A549 (cell line): ENCODE measurements at regions not wholly inside any gene's neighbourhood (a gene's known extent, or its start where the extent isn't known, plus 50 kb on each side); places are given as distances from the start of the nearest gene placed in this dataset.
"Not testable (repeated sequence)": the region's sequence is repeated elsewhere in the genome, so short reads cannot be mapped to it uniquely, and the experiment has no call there.

Experiments used
- ATAC-seq, 2 experiments: fragments of 200-7000 bp in 1 of 2; fragments of >200 bp in 1 of 2; cut with Nextera tagmentation in 1 of 2; cut with Tn5 transposase in 1 of 2; 3 replicates each; pipeline versions ENCODE4 v1.8.0 to v1.9.1; 2018 to 2020; ENCODE audit warnings: mild to moderate bottlenecking in 1 of 2, moderate library complexity in 1 of 2
- CTCF ChIA-PET: fragments of 300-600 bp; sonication (Branson Sonifier 250); formaldehyde crosslinking; extraction: SDS; loops from one replicate; lab custom pipeline; 2021; ENCODE audit warnings: antibody characterized with exemption, inconsistent platforms; lab: Yijun Ruan, JAX
- POLR2A ChIA-PET: fragments of 350-600 bp; formaldehyde crosslinking; extraction: SDS; loops from one replicate; lab custom pipeline; 2021; ENCODE audit warnings: antibody characterized with exemption, inconsistent platforms; lab: Yijun Ruan, JAX
- DNase-seq, 2 experiments: peaks; one replicate each; pipeline versions ENCODE4 v3.0.0 to v3.0.0-alpha.2; 2011 to 2016; ENCODE audit warnings: low read depth in 1 of 2, low spot score in 1 of 2
- FAIRE-seq: peaks from 2 replicates; lab custom pipeline; 2011; peaks lifted over from hg19 to GRCh38; lab: Jason Lieb, UNC
- H3K27ac ChIP-seq, 2 experiments: fragments of >200 bp; sonication (Bioruptor Twin); formaldehyde crosslinking; 3 replicates each; pipeline ENCODE4 v1.5.1; 2016 to 2017
- H3K4me1 ChIP-seq: fragments of >200 bp; sonication (Bioruptor Twin); formaldehyde crosslinking; 3 replicates; pipeline ENCODE4 v1.6.1; 2016
- H3K4me2 ChIP-seq: fragments of >200 bp; sonication (Bioruptor Twin); formaldehyde crosslinking; 3 replicates; pipeline ENCODE4 v1.6.1; 2016
- H3K4me3 ChIP-seq: fragments of >200 bp; sonication (Bioruptor Twin); formaldehyde crosslinking; 3 replicates; pipeline ENCODE4 v1.5.1; 2016
- H3K9me3 ChIP-seq: fragments of >200 bp; sonication (Bioruptor Twin); formaldehyde crosslinking; 3 replicates; pipeline ENCODE4 v1.6.1; 2016
- CBX2 ChIP-seq: fragments of 200-600 bp; sonication (generic); IDR thresholded peaks from 2 replicates; pipeline ENCODE4 v1.6.1; 2016; ENCODE audit warnings: low read depth, mild to moderate bottlenecking, borderline replicate concordance
- CBX8 ChIP-seq: fragments of 200-600 bp; sonication (generic); IDR thresholded peaks from 2 replicates; pipeline ENCODE4 v1.6.1; 2016
- CHD4 ChIP-seq: fragments of 200-600 bp; sonication (generic); IDR thresholded peaks from 2 replicates; pipeline ENCODE4 v1.6.1; 2016; ENCODE audit warnings: antibody characterized with exemption, mild to moderate bottlenecking, borderline replicate concordance
- EHF ChIP-seq: fragments of 250-450 bp; sonication (Bioruptor Pico); IDR thresholded peaks from 2 replicates; pipeline ENCODE4 v1.5.0; 2020; ENCODE audit warnings: mild to moderate bottlenecking
- EHMT2 ChIP-seq: fragments of 200-600 bp; sonication (generic); IDR thresholded peaks from 2 replicates; pipeline ENCODE4 v1.6.1; 2016; ENCODE audit warnings: antibody characterized with exemption, low read depth, mild to moderate bottlenecking, moderate library complexity
- EP300 ChIP-seq, 2 experiments: fragments of >200 bp; sonication (Bioruptor Twin); formaldehyde crosslinking; IDR thresholded peaks; 2 replicates in 1 of 2; 3 replicates in 1 of 2; pipeline ENCODE4 v1.6.1; 2016 to 2017
- ESRRA ChIP-seq: fragments of 150-350 bp; IDR thresholded peaks from 2 replicates; pipeline ENCODE4 v1.6.1; 2014; ENCODE audit warnings: mild to moderate bottlenecking, low read length, borderline replicate concordance
- FOSB ChIP-seq: fragments of 250-450 bp; sonication (Bioruptor Pico); IDR thresholded peaks from 2 replicates; pipeline ENCODE4 v1.5.0; 2020; ENCODE audit warnings: mild to moderate bottlenecking, moderate library complexity
- FOSL2 ChIP-seq, 2 experiments: fragments of 450-650 bp in 1 of 2; fragments of >200 bp in 1 of 2; sonication (Bioruptor Twin) in 1 of 2; formaldehyde crosslinking; IDR thresholded peaks; 2 replicates each; pipeline versions ENCODE4 v1.5.0 to v1.6.1; 2016 to 2020; ENCODE audit warnings: mild to moderate bottlenecking in 1 of 2, moderate library complexity in 1 of 2
- FOXS1 ChIP-seq: fragments of 250-450 bp; sonication (Bioruptor Pico); IDR thresholded peaks from 2 replicates; pipeline ENCODE4 v1.5.0; 2020; ENCODE audit warnings: mild to moderate bottlenecking, moderate library complexity
- GATA3 ChIP-seq: IDR thresholded peaks from 2 replicates; pipeline ENCODE4 v1.6.1; 2012; ENCODE audit warnings: borderline replicate concordance
- HDAC2 ChIP-seq: fragments of 200-600 bp; sonication (generic); IDR thresholded peaks from 2 replicates; pipeline ENCODE4 v1.6.1; 2016
- HOXA7 ChIP-seq: fragments of 250-450 bp; sonication (Bioruptor Pico); IDR thresholded peaks from 2 replicates; pipeline ENCODE4 v1.5.0; 2020; ENCODE audit warnings: mild to moderate bottlenecking, moderate library complexity
- KDM5A ChIP-seq: fragments of 200-600 bp; sonication (generic); IDR thresholded peaks from 2 replicates; pipeline ENCODE4 v1.6.1; 2016; ENCODE audit warnings: antibody characterized with exemption, mild to moderate bottlenecking
- MAFK ChIP-seq: fragments of 450-650 bp; IDR thresholded peaks from 2 replicates; pipeline ENCODE4 v1.6.1; 2014; ENCODE audit not compliant: partially characterized antibody
- NR3C1 ChIP-seq: fragments of >200 bp; sonication (Bioruptor Twin); formaldehyde crosslinking; IDR thresholded peaks from 3 replicates; pipeline ENCODE4 v1.6.1; 2017
- PHF8 ChIP-seq: fragments of 200-600 bp; sonication (generic); IDR thresholded peaks from 2 replicates; pipeline ENCODE4 v1.6.1; 2016; ENCODE audit warnings: low read depth, mild to moderate bottlenecking, antibody characterized with exemption, moderate library complexity, borderline replicate concordance
- POLR2A ChIP-seq: IDR thresholded peaks from 2 replicates; pipeline ENCODE4 v1.6.1; 2012; ENCODE audit warnings: mild to moderate bottlenecking, low read length
- RCOR1 ChIP-seq: fragments of 150-350 bp; IDR thresholded peaks from 2 replicates; pipeline ENCODE4 v1.6.1; 2014; ENCODE audit warnings: antibody characterized with exemption, low read length, low read depth
- RFX5 ChIP-seq: fragments of 450-650 bp; IDR thresholded peaks from 2 replicates; pipeline ENCODE4 v1.7.1; 2014; ENCODE audit warnings: antibody characterized with exemption, mild to moderate bottlenecking, moderate library complexity
- WGBS: methylation state at CpG from one replicate; pipeline ENCODE4 v1.1.6; 2017; ENCODE audit errors: missing lambda C conversion rate; 5-methylcytosine and 5-hydroxymethylcytosine counted together
- TF ChIP-seq, protein P1 (sequence below): IDR thresholded peaks from 2 replicates; pipeline ENCODE4 v1.6.1; 2012
- TF ChIP-seq, protein P2 (sequence below): fragments of 150-350 bp; IDR thresholded peaks from 2 replicates; pipeline ENCODE4 v1.6.1; 2014; ENCODE audit warnings: low read depth, mild to moderate bottlenecking, low read length
- TF ChIP-seq, protein P3 (sequence below): fragments of >200 bp; sonication (Bioruptor Twin); formaldehyde crosslinking; IDR thresholded peaks from 3 replicates; pipeline ENCODE4 v1.6.1; 2016
- TF ChIP-seq, protein P4 (sequence below): fragments of >200 bp; sonication (Bioruptor Twin); formaldehyde crosslinking; IDR thresholded peaks from 2 replicates; pipeline ENCODE4 v1.6.1; 2016
- TF ChIP-seq, protein P5 (sequence below): fragments of 250-450 bp; sonication (Bioruptor Pico); IDR thresholded peaks from 2 replicates; pipeline ENCODE4 v1.5.0; 2020; ENCODE audit warnings: low read depth, mild to moderate bottlenecking, moderate library complexity

DNA sequence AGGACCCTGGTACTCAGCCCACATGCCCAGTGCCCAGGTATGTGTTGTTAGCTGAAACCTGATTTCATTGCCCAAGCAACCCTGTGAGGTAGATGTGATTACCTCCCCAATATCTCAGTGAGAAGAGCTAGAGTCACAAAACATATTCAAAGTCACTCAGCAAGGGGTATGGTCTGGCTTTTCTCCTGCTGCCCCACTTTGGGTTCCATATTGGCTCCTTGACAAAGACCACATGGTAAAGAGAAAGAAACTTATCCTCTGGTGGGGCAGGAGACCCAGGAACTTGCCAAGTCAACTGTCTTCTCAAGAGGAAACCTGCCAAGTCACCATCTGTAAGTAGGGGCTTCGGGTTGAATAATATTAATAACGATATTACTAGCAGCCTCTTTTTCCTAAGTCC lies 148.3 kb upstream of the LMCD1 start (continued):
- TF ChIP-seq CHD4 (no peak), EHMT2 (no peak), POLR2A (no peak), CBX2 (no peak)
- TF ChIP-seq, all 56 proteins: peak for 0

DNA sequence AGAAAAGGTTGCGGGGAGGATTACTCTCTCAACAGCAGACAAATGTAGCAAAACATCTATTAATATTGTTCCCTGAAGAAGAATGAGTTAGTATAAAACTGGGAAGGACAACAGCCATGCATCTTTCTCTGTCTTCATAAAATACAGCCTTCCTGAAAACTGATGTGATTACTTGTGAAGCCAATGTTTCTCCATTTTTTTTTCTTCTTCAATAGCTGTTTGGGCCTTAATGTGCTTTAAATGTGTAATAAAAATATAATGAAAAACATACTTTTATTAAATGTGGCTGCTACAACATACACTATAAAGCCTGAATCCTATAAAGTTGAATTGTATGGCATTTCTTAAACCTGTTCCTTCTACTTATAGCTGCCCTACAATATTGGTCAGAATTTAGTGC lies 146.3 kb upstream of the LMCD1 start:
- POLR2A ChIA-PET = no interaction called here
- ATAC-seq (no peak), FAIRE-seq (no peak), DNase-seq (no peak)
- TF ChIP-seq HDAC2 (no peak), FOSL2 (IDR thresholded peaks at IDR 0.05) (no peak), FOSL2 (CRISPR knock-in tag; IDR thresholded peaks at IDR 0.05) (no peak), RCOR1 (no peak), CBX2 (no peak), GATA3 (no peak), RFX5 (no peak), EHF (no peak), KDM5A (no peak)
- TF ChIP-seq, protein P1, sequence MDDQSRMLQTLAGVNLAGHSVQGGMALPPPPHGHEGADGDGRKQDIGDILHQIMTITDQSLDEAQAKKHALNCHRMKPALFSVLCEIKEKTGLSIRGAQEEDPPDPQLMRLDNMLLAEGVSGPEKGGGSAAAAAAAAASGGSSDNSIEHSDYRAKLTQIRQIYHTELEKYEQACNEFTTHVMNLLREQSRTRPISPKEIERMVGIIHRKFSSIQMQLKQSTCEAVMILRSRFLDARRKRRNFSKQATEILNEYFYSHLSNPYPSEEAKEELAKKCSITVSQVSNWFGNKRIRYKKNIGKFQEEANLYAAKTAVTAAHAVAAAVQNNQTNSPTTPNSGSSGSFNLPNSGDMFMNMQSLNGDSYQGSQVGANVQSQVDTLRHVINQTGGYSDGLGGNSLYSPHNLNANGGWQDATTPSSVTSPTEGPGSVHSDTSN = no peak
- TF ChIP-seq, protein P2, sequence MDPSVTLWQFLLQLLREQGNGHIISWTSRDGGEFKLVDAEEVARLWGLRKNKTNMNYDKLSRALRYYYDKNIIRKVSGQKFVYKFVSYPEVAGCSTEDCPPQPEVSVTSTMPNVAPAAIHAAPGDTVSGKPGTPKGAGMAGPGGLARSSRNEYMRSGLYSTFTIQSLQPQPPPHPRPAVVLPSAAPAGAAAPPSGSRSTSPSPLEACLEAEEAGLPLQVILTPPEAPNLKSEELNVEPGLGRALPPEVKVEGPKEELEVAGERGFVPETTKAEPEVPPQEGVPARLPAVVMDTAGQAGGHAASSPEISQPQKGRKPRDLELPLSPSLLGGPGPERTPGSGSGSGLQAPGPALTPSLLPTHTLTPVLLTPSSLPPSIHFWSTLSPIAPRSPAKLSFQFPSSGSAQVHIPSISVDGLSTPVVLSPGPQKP = no peak
- TF ChIP-seq, protein P3, sequence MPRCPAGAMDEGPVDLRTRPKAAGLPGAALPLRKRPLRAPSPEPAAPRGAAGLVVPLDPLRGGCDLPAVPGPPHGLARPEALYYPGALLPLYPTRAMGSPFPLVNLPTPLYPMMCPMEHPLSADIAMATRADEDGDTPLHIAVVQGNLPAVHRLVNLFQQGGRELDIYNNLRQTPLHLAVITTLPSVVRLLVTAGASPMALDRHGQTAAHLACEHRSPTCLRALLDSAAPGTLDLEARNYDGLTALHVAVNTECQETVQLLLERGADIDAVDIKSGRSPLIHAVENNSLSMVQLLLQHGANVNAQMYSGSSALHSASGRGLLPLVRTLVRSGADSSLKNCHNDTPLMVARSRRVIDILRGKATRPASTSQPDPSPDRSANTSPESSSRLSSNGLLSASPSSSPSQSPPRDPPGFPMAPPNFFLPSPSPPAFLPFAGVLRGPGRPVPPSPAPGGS = no peak
- TF ChIP-seq, protein P4, sequence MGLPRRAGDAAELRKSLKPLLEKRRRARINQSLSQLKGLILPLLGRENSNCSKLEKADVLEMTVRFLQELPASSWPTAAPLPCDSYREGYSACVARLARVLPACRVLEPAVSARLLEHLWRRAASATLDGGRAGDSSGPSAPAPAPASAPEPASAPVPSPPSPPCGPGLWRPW = no peak
- TF ChIP-seq, protein P5, sequence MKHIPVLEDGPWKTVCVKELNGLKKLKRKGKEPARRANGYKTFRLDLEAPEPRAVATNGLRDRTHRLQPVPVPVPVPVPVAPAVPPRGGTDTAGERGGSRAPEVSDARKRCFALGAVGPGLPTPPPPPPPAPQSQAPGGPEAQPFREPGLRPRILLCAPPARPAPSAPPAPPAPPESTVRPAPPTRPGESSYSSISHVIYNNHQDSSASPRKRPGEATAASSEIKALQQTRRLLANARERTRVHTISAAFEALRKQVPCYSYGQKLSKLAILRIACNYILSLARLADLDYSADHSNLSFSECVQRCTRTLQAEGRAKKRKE (CRISPR knock-in tag) = no peak
- Histone ChIP-seq H3K4me3 (no peak overlapping the region), H3K4me2 (no peak overlapping the region), H3K4me1 (no peaks in the 10 kb centered on the region), H3K9me3 (no peaks in the 10 kb centered on the region), H3K27ac (no peak overlapping the region)
- WGBS = 85% methylated on average over 1 of the region's 1 CpG
- CTCF ChIA-PET = no interaction called here

DNA sequence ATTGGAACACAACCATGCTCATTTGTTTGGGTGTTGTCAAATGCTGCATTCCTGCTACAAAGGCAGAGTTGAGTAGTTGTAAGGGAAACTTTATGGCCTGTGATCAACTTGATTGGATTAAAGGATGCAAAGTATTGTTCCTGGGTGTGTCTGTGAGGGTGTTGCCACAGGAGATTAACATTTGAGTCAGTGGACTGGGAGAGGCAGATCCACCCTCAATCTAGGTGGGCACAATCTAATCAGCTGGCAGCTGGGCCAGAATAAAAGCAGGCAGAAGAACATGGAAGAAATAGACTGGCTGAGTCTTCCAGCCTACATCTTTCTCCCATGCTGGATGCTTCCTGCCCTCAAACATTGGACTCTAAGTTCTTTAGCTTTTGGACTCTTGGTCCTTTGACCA lies 145.6 kb upstream of the LMCD1 start:
- not testable (repeated sequence) for FAIRE-seq, ATAC-seq

DNA sequence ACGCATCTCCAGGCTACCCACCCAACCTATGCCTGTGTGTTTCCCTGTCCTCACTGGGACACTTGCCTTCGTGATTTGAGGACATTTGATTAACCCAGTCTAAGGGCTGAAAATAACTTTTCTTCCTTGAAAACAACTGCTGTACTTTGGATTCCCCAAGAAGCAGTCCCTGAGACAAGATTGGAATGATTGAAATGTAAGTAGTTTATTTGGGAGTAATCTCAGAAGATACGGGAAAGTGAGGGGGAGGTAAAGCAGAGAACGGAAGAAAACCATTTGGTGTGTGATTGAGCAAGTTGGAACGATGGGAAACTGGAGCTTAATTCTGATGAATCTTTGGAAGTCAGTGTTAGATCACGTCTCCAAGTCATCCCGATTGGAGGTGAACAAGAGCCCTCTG lies 143.8 kb upstream of the LMCD1 start:
- CTCF ChIA-PET = no interaction called here
- 60% methylated on average over 6 of the region's 7 CpGs for WGBS
- TF ChIP-seq NR3C1 = no peak
- no peak for TF ChIP-seq ESRRA
- TF ChIP-seq PHF8 = no peak
- no peak for TF ChIP-seq FOXS1 (CRISPR knock-in tag)
- TF ChIP-seq KDM5A = no peak
- TF ChIP-seq EP300 (IDR thresholded peaks at IDR 0.05) = no peak
- no peak for TF ChIP-seq CHD4
- TF ChIP-seq, protein P3 = no peak
- no peak for TF ChIP-seq FOSL2 (IDR thresholded peaks at IDR 0.05)
- no peak for TF ChIP-seq FOSL2 (CRISPR knock-in tag; IDR thresholded peaks at IDR 0.05)
- no peak for TF ChIP-seq FOSB
- no peak for TF ChIP-seq HOXA7 (CRISPR knock-in tag)
- no peak for TF ChIP-seq MAFK
- TF ChIP-seq CBX8 = no peak

More for the DNA sequence above, 145.6 kb upstream of the LMCD1 start:
- POLR2A ChIA-PET, H3K9me3 ChIP-seq, H3K4me3 ChIP-seq, H3K4me2 ChIP-seq, H3K4me1 ChIP-seq, DNase-seq, H3K27ac ChIP-seq, CTCF ChIA-PET: not testable (repeated sequence)

More for the DNA sequence above, 143.8 kb upstream of the LMCD1 start:
- no peak for ATAC-seq
- Histone ChIP-seq H3K4me3 (no peak overlapping the region), H3K4me2 (no peak overlapping the region), H3K9me3 (no peaks in the 10 kb centered on the region), H3K4me1 (no peaks in the 10 kb centered on the region), H3K27ac (no peak overlapping the region)
- FAIRE-seq = no peak
- DNase-seq = no peak
- POLR2A ChIA-PET = no interaction called here
